ENCODE measurements at regions not wholly inside any gene's neighbourhood (a gene's known extent, or its start where the extent isn't known, plus 50 kb on each side); places are given as distances from the start of the nearest gene placed in this dataset.

GRCh38 chr10:118956802-118957442 lies 72.6 kb upstream of the NANOS1 start:
- TF ChIP-seq CTCF (IDR thresholded peaks at IDR 0.05) (no peak), POLR2A (IDR thresholded peaks at IDR 0.05) (no peak)
